ENCODE measurements at regions not wholly inside any gene's neighbourhood (a gene's known extent, or its start where the extent isn't known, plus 50 kb on each side); places are given as distances from the start of the nearest gene placed in this dataset.
A peak's percentile ranks its signal among the peaks of the same experiment; 100 is the strongest.

DNA sequence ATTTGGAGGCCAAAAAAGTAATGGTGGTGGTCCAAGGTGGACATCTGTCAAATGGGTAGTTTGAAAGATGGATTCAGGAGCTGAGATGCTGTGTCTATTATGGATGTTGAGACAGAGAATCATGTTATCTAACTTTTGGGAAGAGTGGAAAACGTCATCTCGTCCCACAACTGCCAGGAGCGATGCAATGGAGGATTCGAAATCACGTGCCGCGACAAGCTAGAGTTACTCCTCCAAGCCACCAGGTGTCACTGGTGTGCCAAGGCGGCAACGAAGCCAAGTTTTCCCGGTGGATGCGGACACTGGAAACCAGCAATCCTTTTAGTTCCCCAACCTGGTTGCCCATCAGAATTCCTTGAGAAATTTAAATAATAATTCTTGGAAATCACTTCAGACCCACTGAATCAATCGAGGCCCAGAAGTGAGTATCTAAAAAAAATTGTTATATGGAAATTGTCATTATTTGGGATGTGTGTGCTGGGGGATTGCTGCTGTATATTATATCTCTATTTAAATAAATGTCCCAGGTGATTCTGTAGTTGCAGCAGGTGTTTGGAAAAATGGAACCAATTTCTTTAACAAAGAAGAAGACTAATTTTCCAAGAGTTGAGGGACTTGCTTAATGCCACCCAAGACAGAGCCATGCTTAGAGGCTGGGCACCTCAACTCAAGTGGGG, 206.1 kb downstream of the HAPSTR1 start:
- TF ChIP-seq, protein P1, sequence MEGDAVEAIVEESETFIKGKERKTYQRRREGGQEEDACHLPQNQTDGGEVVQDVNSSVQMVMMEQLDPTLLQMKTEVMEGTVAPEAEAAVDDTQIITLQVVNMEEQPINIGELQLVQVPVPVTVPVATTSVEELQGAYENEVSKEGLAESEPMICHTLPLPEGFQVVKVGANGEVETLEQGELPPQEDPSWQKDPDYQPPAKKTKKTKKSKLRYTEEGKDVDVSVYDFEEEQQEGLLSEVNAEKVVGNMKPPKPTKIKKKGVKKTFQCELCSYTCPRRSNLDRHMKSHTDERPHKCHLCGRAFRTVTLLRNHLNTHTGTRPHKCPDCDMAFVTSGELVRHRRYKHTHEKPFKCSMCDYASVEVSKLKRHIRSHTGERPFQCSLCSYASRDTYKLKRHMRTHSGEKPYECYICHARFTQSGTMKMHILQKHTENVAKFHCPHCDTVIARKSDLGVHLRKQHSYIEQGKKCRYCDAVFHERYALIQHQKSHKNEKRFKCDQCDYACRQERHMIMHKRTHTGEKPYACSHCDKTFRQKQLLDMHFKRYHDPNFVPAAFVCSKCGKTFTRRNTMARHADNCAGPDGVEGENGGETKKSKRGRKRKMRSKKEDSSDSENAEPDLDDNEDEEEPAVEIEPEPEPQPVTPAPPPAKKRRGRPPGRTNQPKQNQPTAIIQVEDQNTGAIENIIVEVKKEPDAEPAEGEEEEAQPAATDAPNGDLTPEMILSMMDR (IDR thresholded peaks at IDR 0.05; ENCODE audit: low read depth, low read length, poor library complexity, severe bottlenecking) = peak; percentile 70
- no peak for TF ChIP-seq EZH2phosphoT487 (IDR thresholded peaks at IDR 0.05; ENCODE audit: borderline replicate concordance, low read length)

Measured in DOHH2 (cell line).